Small intestine (tissue), 7 donors: ENCODE measurements at regions not wholly inside any gene's neighbourhood (a gene's known extent, or its start where the extent isn't known, plus 50 kb on each side); places are given as distances from the start of the nearest gene placed in this dataset.
"Not testable (repeated sequence)": the region's sequence is repeated elsewhere in the genome, so short reads cannot be mapped to it uniquely, and the experiment has no call there.

Experiments used
- DNase-seq, 2 donors: peaks; one replicate each; pipeline versions ENCODE4 v3.0.0 to v3.0.0-alpha.2; 2013
- FAIRE-seq: peaks from 2 replicates; lab custom pipeline; 2012; peaks lifted over from hg19 to GRCh38; lab: Jason Lieb, UNC
- H3K27ac ChIP-seq, 3 donors: one replicate each; pipeline ENCODE4 v1.5.1; 2013; ENCODE audit warnings: low read length in 2 of 3, mild to moderate bottlenecking in 2 of 3, control low read depth in 1 of 3, inconsistent platforms in 1 of 3, low read depth in 1 of 3, moderate library complexity in 1 of 3
- H3K27me3 ChIP-seq, 3 donors: one replicate each; pipeline ENCODE4 v1.6.1; 2013; ENCODE audit warnings: low read length in 3 of 3, inconsistent platforms in 1 of 3; ENCODE audit not compliant: control insufficient read depth in 3 of 3, insufficient read depth in 3 of 3
- H3K36me3 ChIP-seq, 3 donors: one replicate each; pipeline ENCODE4 v1.6.1; 2013; ENCODE audit warnings: low read length in 3 of 3, inconsistent platforms in 1 of 3, low read depth in 1 of 3, mild to moderate bottlenecking in 1 of 3, moderate library complexity in 1 of 3; ENCODE audit not compliant: control insufficient read depth in 3 of 3, insufficient read depth in 2 of 3
- H3K4me1 ChIP-seq, 3 donors: one replicate each; pipeline ENCODE4 v1.6.1; 2013; ENCODE audit warnings: low read length in 2 of 3, inconsistent platforms in 1 of 3, low read depth in 1 of 3, mild to moderate bottlenecking in 1 of 3, moderate library complexity in 1 of 3; ENCODE audit not compliant: control insufficient read depth in 3 of 3, insufficient read depth in 2 of 3
- H3K4me3 ChIP-seq, 3 donors: one replicate each; pipeline ENCODE4 v1.5.1; 2013; ENCODE audit warnings: low read length in 3 of 3, control low read depth in 1 of 3, inconsistent platforms in 1 of 3, low read depth in 1 of 3, mild to moderate bottlenecking in 1 of 3, moderate library complexity in 1 of 3
- H3K9me3 ChIP-seq, 2 donors: one replicate each; pipeline ENCODE4 v1.6.1; 2013; ENCODE audit warnings: low read depth in 1 of 2, low read length in 1 of 2; ENCODE audit not compliant: control insufficient read depth in 2 of 2, insufficient read depth in 1 of 2
- WGBS, 3 donors: extraction: QIAGEN DNeasy Blood & Tissue Kit; methylation state at CpG; one replicate each; pipeline ENCODE4 v1.1.7; 2013; 5-methylcytosine and 5-hydroxymethylcytosine counted together
- donor health status: healthy with polysubstance abuse.
- donor health status: control.
- donor health status: control.
- donor health status: Bipolar disorder and iron deficiency.
- donor health status: healthy.

GRCh38 chr21:17396948-17397347 lies 115.9 kb upstream of the CXADR start:
- no peak for FAIRE-seq
- H3K4me1 ChIP-seq = no peaks in the 10 kb centered on the region
- no peak for DNase-seq
- H3K27ac ChIP-seq = no peak overlapping the region
- H3K27me3 ChIP-seq = no peaks in the 10 kb centered on the region
- H3K4me3 ChIP-seq = no peak overlapping the region
- no peaks in the 10 kb centered on the region for H3K9me3 ChIP-seq
- H3K36me3 ChIP-seq = no peaks in the 10 kb centered on the region

- Histone ChIP-seq H3K36me3 (no peaks in the 10 kb centered on the region), H3K27me3 (no peaks in the 10 kb centered on the region), H3K4me3 (no peak overlapping the region), H3K9me3 (no peaks in the 10 kb centered on the region), H3K27ac (no peak overlapping the region), H3K4me1 (no peaks in the 10 kb centered on the region)
- no peak for DNase-seq
- FAIRE-seq = no peak
These were observed 115.1 kb upstream of the CXADR start for GRCh38 chr21:17397703-17398102.

DNA sequence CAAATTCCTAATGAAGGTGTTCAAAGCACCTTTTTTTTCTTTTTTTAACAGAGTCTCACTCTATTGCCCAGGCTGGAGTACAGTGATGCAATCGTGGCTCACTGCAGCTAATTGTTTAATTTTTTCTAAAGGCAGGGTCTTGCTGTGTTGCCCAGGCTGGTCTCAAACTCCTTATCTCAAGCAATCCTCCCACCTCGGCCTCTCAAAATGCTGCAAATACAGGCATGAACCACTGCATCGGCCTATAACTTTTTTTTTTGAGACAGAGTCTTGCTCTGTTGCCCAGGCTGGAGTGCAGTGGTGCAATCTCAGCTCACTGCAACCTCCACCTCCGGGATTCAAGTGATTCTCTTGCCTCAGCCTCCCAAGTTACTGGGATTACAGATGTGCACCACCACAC lies 113.9 kb upstream of the CXADR start:
- not testable (repeated sequence) for H3K27me3 ChIP-seq, H3K9me3 ChIP-seq, FAIRE-seq, H3K4me3 ChIP-seq, DNase-seq, H3K4me1 ChIP-seq, H3K27ac ChIP-seq, H3K36me3 ChIP-seq
- WGBS, 3 donors = 78 to 83% (median 81%) methylated on average over 4 of the region's 4 CpGs

GRCh38 chr21:17402937-17403336 lies 109.9 kb upstream of the CXADR start:
- Histone ChIP-seq H3K9me3 (peaks cover 0 to 3% of the 10 kb centered on the region in 2 donors), H3K27ac (no peak overlapping the region), H3K27me3 (no peaks in the 10 kb centered on the region), H3K4me3 (no peak overlapping the region), H3K4me1 (no peaks in the 10 kb centered on the region), H3K36me3 (no peaks in the 10 kb centered on the region)
- no peak for DNase-seq
- 63 to 73% (median 64%) methylated on average over 3 of the region's 3 CpGs for WGBS, 3 donors
- no peak for FAIRE-seq

GRCh38 chr21:17406202-17406601 lies 106.6 kb upstream of the CXADR start:
- Histone ChIP-seq H3K4me1 (no peaks in the 10 kb centered on the region), H3K27ac (no peak overlapping the region), H3K4me3 (no peak overlapping the region), H3K36me3 (no peaks in the 10 kb centered on the region), H3K27me3 (no peaks in the 10 kb centered on the region), H3K9me3 (peaks cover 0 to 3% of the 10 kb centered on the region in 2 donors)
- no peak for FAIRE-seq
- WGBS, 3 donors = 63 to 78% (median 75%) methylated on average over 4 of the region's 4 CpGs
- DNase-seq = no peak

DNA sequence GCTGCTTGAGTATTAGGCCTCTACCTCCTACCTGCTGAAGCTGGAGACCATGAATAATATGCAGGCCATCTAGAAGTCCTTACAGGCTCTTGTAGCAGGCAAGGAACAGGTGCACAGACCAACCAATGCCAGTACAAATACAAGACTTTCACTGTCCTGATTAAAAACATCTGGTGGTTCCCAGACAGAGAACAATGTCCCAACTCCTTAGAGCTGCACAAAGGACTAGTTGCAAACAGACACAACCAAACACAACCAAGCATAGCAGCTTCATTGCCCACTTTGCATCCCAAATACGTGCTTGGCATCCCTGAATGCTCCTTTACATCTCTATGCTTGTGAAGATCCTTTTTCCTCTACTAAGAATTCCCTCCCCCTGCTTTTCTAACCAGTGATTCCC lies 98.1 kb upstream of the CXADR start:
- no peaks in the 10 kb centered on the region for H3K9me3 ChIP-seq
- no peak for DNase-seq
- no peak overlapping the region for H3K4me3 ChIP-seq
- H3K27me3 ChIP-seq = no peaks in the 10 kb centered on the region
- H3K4me1 ChIP-seq = no peaks in the 10 kb centered on the region
- WGBS, 3 donors = 52 to 89% (median 81%) methylated on average over 1 of the region's 1 CpG
- no peak overlapping the region for H3K27ac ChIP-seq
- no peaks in the 10 kb centered on the region for H3K36me3 ChIP-seq
- no peak for FAIRE-seq

DNA sequence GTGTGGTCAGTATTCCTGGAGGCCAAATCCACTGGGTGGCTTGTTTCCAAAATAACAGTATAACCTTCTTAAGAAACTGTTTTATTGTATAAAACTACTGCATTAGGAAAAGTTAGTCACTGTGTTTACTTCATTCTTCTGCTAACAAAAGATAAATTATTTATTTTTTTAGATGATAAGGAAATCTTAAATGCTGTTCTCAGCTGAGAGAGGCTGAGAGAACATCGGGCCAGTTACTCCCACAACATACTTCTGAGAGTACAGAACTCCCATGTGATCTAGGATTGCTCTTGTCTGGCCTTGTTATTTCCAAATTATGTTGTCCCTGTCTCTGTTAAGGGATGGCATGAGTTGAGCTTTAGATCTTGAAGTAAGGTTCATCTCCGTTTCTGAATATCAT lies 96.7 kb upstream of the CXADR start:
- Histone ChIP-seq H3K4me3 (no peak overlapping the region), H3K4me1 (no peaks in the 10 kb centered on the region), H3K27ac (no peak overlapping the region), H3K9me3 (no peaks in the 10 kb centered on the region), H3K27me3 (no peaks in the 10 kb centered on the region), H3K36me3 (no peaks in the 10 kb centered on the region)
- DNase-seq = no peak
- no peak for FAIRE-seq
- 66 to 77% (median 76%) methylated on average over 2 of the region's 2 CpGs for WGBS, 3 donors

DNA sequence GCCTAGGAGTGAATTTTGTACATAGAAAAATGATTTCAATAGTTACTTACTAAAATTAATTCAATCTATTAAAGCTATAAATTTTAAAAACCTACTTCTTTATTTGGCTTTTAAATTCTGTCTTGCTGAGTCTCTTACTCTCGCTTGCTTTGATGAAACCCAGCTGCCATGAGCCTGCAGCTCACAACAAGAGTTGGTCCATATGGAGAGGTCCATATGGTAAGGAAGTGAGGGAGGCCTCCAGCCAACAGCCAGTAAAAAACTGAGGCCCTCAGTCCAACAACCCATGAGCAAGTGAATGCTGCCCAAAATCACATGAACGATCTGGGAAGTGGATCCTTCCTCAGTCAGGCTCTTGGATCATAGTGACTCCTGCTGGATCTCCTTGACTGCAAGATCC lies 89.9 kb upstream of the CXADR start:
- H3K36me3 ChIP-seq = no peaks in the 10 kb centered on the region
- no peaks in the 10 kb centered on the region for H3K4me1 ChIP-seq
- H3K4me3 ChIP-seq = no peak overlapping the region
- 54 to 65% (median 56%) methylated on average over 2 of the region's 2 CpGs for whole genome bisulfite sequencing, 3 donors
- no peak for FAIRE-seq
- no peaks in the 10 kb centered on the region for H3K27me3 ChIP-seq
- H3K27ac ChIP-seq = no peak overlapping the region
- DNase-seq = no peak
- H3K9me3 ChIP-seq = peaks cover 0 to 3% of the 10 kb centered on the region in 2 donors

- FAIRE-seq = no peak
- WGBS, 3 donors = 62 to 73% (median 69%) methylated on average over 7 of the region's 7 CpGs
These were observed 85.7 kb upstream of the CXADR start for GRCh38 chr21:17427157-17427556.

More at GRCh38 chr21:17427157-17427556, 85.7 kb upstream of the CXADR start:
- Histone ChIP-seq H3K36me3 (no peaks in the 10 kb centered on the region), H3K9me3 (peaks cover 0 to 3% of the 10 kb centered on the region in 2 donors), H3K4me3 (no peak overlapping the region), H3K27me3 (no peaks in the 10 kb centered on the region), H3K27ac (no peak overlapping the region), H3K4me1 (no peaks in the 10 kb centered on the region)
- DNase-seq = no peak
